H9 (cell line): ENCODE measurements at regions not wholly inside any gene's neighbourhood (a gene's known extent, or its start where the extent isn't known, plus 50 kb on each side); places are given as distances from the start of the nearest gene placed in this dataset.

Source experiments
- DNase-seq: peaks from one replicate; pipeline ENCODE4 v3.0.0-alpha.2; 2017
- H2AFZ ChIP-seq: one replicate; pipeline ENCODE4 v1.6.1; 2013; ENCODE audit warnings: mild to moderate bottlenecking, low read length, control low read depth, moderate library complexity
- H2AK5ac ChIP-seq: 2 replicates; pipeline ENCODE4 v1.6.1; 2013; ENCODE audit warnings: low read length, control low read depth, mixed read lengths; ENCODE audit not compliant: insufficient read length
- H2BK120ac ChIP-seq: one replicate; pipeline ENCODE4 v1.6.1; 2013; ENCODE audit warnings: low read depth, mild to moderate bottlenecking, low read length, control low read depth, inconsistent platforms; ENCODE audit not compliant: poor library complexity, severe bottlenecking
- H2BK12ac ChIP-seq: 2 replicates; pipeline ENCODE4 v1.6.1; 2013; ENCODE audit warnings: low read length, control low read depth, mixed read lengths, low read depth; ENCODE audit not compliant: insufficient read length
- H2BK15ac ChIP-seq: 2 replicates; pipeline ENCODE4 v1.6.1; 2013; ENCODE audit warnings: low read depth, low read length, control low read depth
- H2BK20ac ChIP-seq: one replicate; pipeline ENCODE4 v1.6.1; 2013; ENCODE audit warnings: low read depth, mild to moderate bottlenecking, low read length, control low read depth, inconsistent platforms; ENCODE audit not compliant: poor library complexity, severe bottlenecking
- H2BK5ac ChIP-seq: 2 replicates; pipeline ENCODE4 v1.6.1; 2013; ENCODE audit warnings: low read length, control low read depth, mixed read lengths; ENCODE audit not compliant: insufficient read length
- H3K14ac ChIP-seq: 2 replicates; pipeline ENCODE4 v1.6.1; 2013; ENCODE audit warnings: low read length, control low read depth; ENCODE audit not compliant: insufficient read depth
- H3K18ac ChIP-seq: 2 replicates; pipeline ENCODE4 v1.6.1; 2013; ENCODE audit warnings: low read depth, mild to moderate bottlenecking, mixed read lengths, low read length, control low read depth; ENCODE audit not compliant: insufficient read length
- H3K23ac ChIP-seq: 2 replicates; pipeline ENCODE4 v1.6.1; 2013; ENCODE audit warnings: low read length, control low read depth, mixed read lengths, low read depth; ENCODE audit not compliant: insufficient read length
- H3K23me2 ChIP-seq: 2 replicates; pipeline ENCODE4 v1.6.1; 2013; ENCODE audit warnings: low read depth, mild to moderate bottlenecking, mixed read lengths, low read length, control low read depth; ENCODE audit not compliant: insufficient read length, poor library complexity, severe bottlenecking
- H3K27ac ChIP-seq: 2 replicates; pipeline ENCODE4 v1.5.1; 2013; ENCODE audit warnings: low read length, control low read depth, mixed read lengths, low read depth; ENCODE audit not compliant: insufficient read length
- H3K27me3 ChIP-seq: 2 replicates; pipeline ENCODE4 v1.6.1; 2013; ENCODE audit warnings: low read length, control low read depth, inconsistent platforms; ENCODE audit not compliant: insufficient read depth
- H3K4ac ChIP-seq: 2 replicates; pipeline ENCODE4 v1.6.1; 2013; ENCODE audit warnings: low read depth, mild to moderate bottlenecking, control low read depth, inconsistent platforms, low read length, moderate library complexity
- H3K4me1 ChIP-seq: 2 replicates; pipeline ENCODE4 v1.6.1; 2013; ENCODE audit warnings: low read length, control low read depth, inconsistent platforms; ENCODE audit not compliant: insufficient read depth
- H3K4me2 ChIP-seq: 2 replicates; pipeline ENCODE4 v1.6.1; 2013; ENCODE audit warnings: low read length, control low read depth, mixed read lengths; ENCODE audit not compliant: insufficient read length, insufficient read depth
- H3K56ac ChIP-seq: 2 replicates; pipeline ENCODE4 v1.6.1; 2013; ENCODE audit warnings: low read depth, mild to moderate bottlenecking, mixed read lengths, low read length, control low read depth; ENCODE audit not compliant: insufficient read length
- H3K79me1 ChIP-seq: 2 replicates; pipeline ENCODE4 v1.6.1; 2013; ENCODE audit warnings: low read depth, mild to moderate bottlenecking, moderate library complexity, low read length, control low read depth, inconsistent platforms; ENCODE audit not compliant: insufficient read depth, poor library complexity, severe bottlenecking
- H3K79me2 ChIP-seq: 2 replicates; pipeline ENCODE4 v1.6.1; 2013; ENCODE audit warnings: low read length, control low read depth, inconsistent platforms; ENCODE audit not compliant: insufficient read depth
- H3K9ac ChIP-seq: 2 replicates; pipeline ENCODE4 v1.6.1; 2013; ENCODE audit warnings: low read length, control low read depth, mixed read lengths; ENCODE audit not compliant: insufficient read length; ENCODE audit errors: extremely low read depth
- H3K9me3 ChIP-seq: one replicate; pipeline ENCODE4 v1.6.1; 2013; ENCODE audit warnings: low read depth, low read length, inconsistent platforms; ENCODE audit not compliant: control insufficient read depth
- H3T11ph ChIP-seq: one replicate; pipeline ENCODE4 v1.6.1; 2013; ENCODE audit warnings: mild to moderate bottlenecking, low read length, control low read depth, inconsistent platforms
- H4K20me1 ChIP-seq: one replicate; pipeline ENCODE4 v1.6.1; 2013; ENCODE audit not compliant: control insufficient read depth, insufficient read length, insufficient read depth
- H4K5ac ChIP-seq: 2 replicates; pipeline ENCODE4 v1.6.1; 2013; ENCODE audit warnings: low read depth, mild to moderate bottlenecking, mixed read lengths, low read length, control low read depth; ENCODE audit not compliant: insufficient read length
- H4K8ac ChIP-seq: replicated peaks from 2 replicates; pipeline ENCODE4 v1.6.1; 2013; ENCODE audit warnings: low read length, control low read depth, mixed read lengths, low read depth; ENCODE audit not compliant: insufficient read length
- H4K91ac ChIP-seq: 2 replicates; pipeline ENCODE4 v1.6.1; 2013; ENCODE audit warnings: low read depth, mild to moderate bottlenecking, moderate library complexity, mixed read lengths, low read length, control low read depth; ENCODE audit not compliant: insufficient read length
- H3K27ac Mint-ChIP-seq, 3 experiments: 2 replicates in 2 of 3; 3 replicates in 1 of 3; pipeline ENCODE4 v1.8.0; 2020 to 2021; ENCODE audit warnings: mixed read lengths in 3 of 3, mild to moderate bottlenecking in 1 of 3, moderate library complexity in 1 of 3
- H3K27me3 Mint-ChIP-seq: 2 replicates; pipeline ENCODE4 v1.8.0; 2021; ENCODE audit warnings: low read depth, mild to moderate bottlenecking, moderate library complexity, mixed read lengths
- H3K36me3 Mint-ChIP-seq, 3 experiments: 2 replicates in 2 of 3; 3 replicates in 1 of 3; pipeline ENCODE4 v1.8.0; 2020 to 2021; ENCODE audit warnings: low read depth in 3 of 3, mixed read lengths in 3 of 3; ENCODE audit not compliant: insufficient read depth in 1 of 3
- H3K4me1 Mint-ChIP-seq, 2 experiments: 2 replicates each; pipeline ENCODE4 v1.8.0; 2020; ENCODE audit warnings: mixed read lengths in 2 of 2
- H3K4me3 Mint-ChIP-seq, 2 experiments: 2 replicates in 1 of 2; 3 replicates in 1 of 2; pipeline ENCODE4 v1.8.0; 2020 to 2021; ENCODE audit warnings: mild to moderate bottlenecking in 2 of 2, mixed read lengths in 2 of 2, moderate library complexity in 1 of 2
- H3K9me3 Mint-ChIP-seq, 2 experiments: 2 replicates in 1 of 2; 3 replicates in 1 of 2; pipeline ENCODE4 v1.8.0; 2020; ENCODE audit warnings: mild to moderate bottlenecking in 2 of 2, mixed read lengths in 2 of 2, moderate library complexity in 1 of 2
- WGBS: extraction: QIAGEN DNeasy Blood & Tissue Kit; methylation state at CpG from one replicate; pipeline ENCODE4 v1.1.7; 2013; ENCODE audit warnings: missing lambda C conversion rate, low lambda C conversion rate, mixed read lengths; ENCODE audit not compliant: insufficient read length; ENCODE audit errors: extremely low coverage; 5-methylcytosine and 5-hydroxymethylcytosine counted together
- TF ChIP-seq, protein P1 (sequence below): fragments of 200-600 bp; sonication (generic); conservative IDR thresholded peaks from 3 replicates; pipeline ENCODE4 v1.8.0; 2021; ENCODE audit warnings: antibody characterized with exemption, mild to moderate bottlenecking

DNA sequence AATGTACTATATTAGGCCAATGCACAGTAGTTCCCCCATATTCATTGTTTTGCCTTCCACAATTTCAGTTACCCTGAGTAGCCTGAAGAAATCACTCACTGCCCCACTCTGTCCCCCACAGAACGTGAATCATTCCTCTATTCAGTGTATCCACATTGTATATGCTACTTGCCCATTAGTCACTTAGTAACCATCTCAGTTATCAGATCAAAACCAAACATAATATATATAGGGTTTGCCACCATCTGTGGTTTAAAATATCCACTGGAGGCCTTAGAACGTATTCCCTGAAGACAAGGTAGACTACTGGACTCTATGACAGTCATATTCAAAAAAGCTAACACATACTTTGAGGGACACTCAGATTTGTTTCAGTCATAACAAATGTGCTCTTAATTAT, 465.7 kb upstream of the RGMB start:
- Histone ChIP-seq H3K23me2 (no peaks in the 10 kb centered on the region), H3K4me2 (no peak overlapping the region), H3K79me2 (no peaks in the 10 kb centered on the region), H4K20me1 (no peaks in the 10 kb centered on the region), H3K79me1 (no peaks in the 10 kb centered on the region), H3K9ac (no peak overlapping the region), H4K5ac (no peak overlapping the region), H3K27ac (no peak overlapping the region), H2BK12ac (no peak overlapping the region), H2AK5ac (no peak overlapping the region), H2BK5ac (no peak overlapping the region), H2BK20ac (no peak overlapping the region), H3K23ac (no peak overlapping the region), H2AFZ (no peak overlapping the region), H3K56ac (no peak overlapping the region), H2BK15ac (no peak overlapping the region), H3K27me3 (no peaks in the 10 kb centered on the region), H4K8ac (no peak overlapping the region), H2BK120ac (no peak overlapping the region), H3K4me1 (peaks cover 7% of the 10 kb centered on the region; the same call in 1 of the 2 replicates), H3K18ac (no peak overlapping the region), H3K14ac (no peak overlapping the region), H3K4ac (no peak overlapping the region), H3K9me3 (no peaks in the 10 kb centered on the region), H4K91ac (no peak overlapping the region), H3T11ph (no peak overlapping the region)
- Mint-ChIP-seq H3K36me3 (no peaks in the 10 kb centered on the region), H3K4me3 (no peak overlapping the region), H3K9me3 (no peaks in the 10 kb centered on the region; a peak in 1 of 5 replicates), H3K4me1 (peaks cover 12 to 13% of the 10 kb centered on the region in 2 experiments), H3K27ac (no peak overlapping the region), H3K27me3 (no peaks in the 10 kb centered on the region)
- DNase-seq: no peak
- no CpG with 5 or more reads among the region's 2 CpGs for WGBS
- TF ChIP-seq, protein P1, sequence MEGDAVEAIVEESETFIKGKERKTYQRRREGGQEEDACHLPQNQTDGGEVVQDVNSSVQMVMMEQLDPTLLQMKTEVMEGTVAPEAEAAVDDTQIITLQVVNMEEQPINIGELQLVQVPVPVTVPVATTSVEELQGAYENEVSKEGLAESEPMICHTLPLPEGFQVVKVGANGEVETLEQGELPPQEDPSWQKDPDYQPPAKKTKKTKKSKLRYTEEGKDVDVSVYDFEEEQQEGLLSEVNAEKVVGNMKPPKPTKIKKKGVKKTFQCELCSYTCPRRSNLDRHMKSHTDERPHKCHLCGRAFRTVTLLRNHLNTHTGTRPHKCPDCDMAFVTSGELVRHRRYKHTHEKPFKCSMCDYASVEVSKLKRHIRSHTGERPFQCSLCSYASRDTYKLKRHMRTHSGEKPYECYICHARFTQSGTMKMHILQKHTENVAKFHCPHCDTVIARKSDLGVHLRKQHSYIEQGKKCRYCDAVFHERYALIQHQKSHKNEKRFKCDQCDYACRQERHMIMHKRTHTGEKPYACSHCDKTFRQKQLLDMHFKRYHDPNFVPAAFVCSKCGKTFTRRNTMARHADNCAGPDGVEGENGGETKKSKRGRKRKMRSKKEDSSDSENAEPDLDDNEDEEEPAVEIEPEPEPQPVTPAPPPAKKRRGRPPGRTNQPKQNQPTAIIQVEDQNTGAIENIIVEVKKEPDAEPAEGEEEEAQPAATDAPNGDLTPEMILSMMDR: no peak
